MM.1S (cell line): ENCODE measurements at regions not wholly inside any gene's neighbourhood (a gene's known extent, or its start where the extent isn't known, plus 50 kb on each side); places are given as distances from the start of the nearest gene placed in this dataset.

Experiments used
- EZH2phosphoT487 ChIP-seq: fragments of 300-600 bp; sonication (generic); IDR thresholded peaks from 2 replicates; pipeline ENCODE4 v1.6.1; 2018; ENCODE audit warnings: antibody characterized with exemption, low read length
- TF ChIP-seq, protein P1 (sequence below): fragments of 300-600 bp; sonication (generic); IDR thresholded peaks from 2 replicates; pipeline ENCODE4 v1.5.1; 2016; ENCODE audit warnings: antibody characterized with exemption, low read length, mixed read lengths

DNA sequence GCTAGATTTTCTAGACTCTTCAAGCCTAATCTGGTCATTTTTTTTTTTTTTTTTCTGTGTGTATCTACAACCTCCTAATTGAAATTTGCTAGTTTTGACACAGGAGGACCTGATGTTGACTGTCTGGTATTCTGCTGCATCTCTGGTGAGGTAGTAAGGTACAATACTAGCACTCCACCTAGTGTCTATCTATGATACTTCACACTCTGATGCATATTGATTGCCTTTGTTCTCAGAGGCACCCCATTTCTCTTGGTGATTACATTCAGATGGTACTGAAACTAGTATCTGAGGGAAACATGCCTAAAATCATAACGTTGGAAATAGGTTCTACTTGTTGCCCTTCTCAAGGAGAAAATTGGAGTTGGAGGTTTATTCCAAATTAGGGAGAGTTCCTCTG, 930.5 kb upstream of the NOVA1 start:
- TF ChIP-seq, protein P1, sequence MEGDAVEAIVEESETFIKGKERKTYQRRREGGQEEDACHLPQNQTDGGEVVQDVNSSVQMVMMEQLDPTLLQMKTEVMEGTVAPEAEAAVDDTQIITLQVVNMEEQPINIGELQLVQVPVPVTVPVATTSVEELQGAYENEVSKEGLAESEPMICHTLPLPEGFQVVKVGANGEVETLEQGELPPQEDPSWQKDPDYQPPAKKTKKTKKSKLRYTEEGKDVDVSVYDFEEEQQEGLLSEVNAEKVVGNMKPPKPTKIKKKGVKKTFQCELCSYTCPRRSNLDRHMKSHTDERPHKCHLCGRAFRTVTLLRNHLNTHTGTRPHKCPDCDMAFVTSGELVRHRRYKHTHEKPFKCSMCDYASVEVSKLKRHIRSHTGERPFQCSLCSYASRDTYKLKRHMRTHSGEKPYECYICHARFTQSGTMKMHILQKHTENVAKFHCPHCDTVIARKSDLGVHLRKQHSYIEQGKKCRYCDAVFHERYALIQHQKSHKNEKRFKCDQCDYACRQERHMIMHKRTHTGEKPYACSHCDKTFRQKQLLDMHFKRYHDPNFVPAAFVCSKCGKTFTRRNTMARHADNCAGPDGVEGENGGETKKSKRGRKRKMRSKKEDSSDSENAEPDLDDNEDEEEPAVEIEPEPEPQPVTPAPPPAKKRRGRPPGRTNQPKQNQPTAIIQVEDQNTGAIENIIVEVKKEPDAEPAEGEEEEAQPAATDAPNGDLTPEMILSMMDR, result peak; percentile 51
- no peak for TF ChIP-seq EZH2phosphoT487
